ENCODE measurements at regions not wholly inside any gene's neighbourhood (a gene's known extent, or its start where the extent isn't known, plus 50 kb on each side); places are given as distances from the start of the nearest gene placed in this dataset.

- no peak for DNase-seq (ENCODE audit: extremely low spot score in 2 of 2)
- no peaks in the 10 kb centered on the region for H3K27me3 ChIP-seq
- H3K4me3 ChIP-seq, result no peak overlapping the region
- intact Hi-C loops (cut with DNase I), result no loop called here
- no peaks in the 10 kb centered on the region for H3K36me3 ChIP-seq
- no peaks in the 10 kb centered on the region for H3K4me1 ChIP-seq
- no peaks in the 10 kb centered on the region for H3K9me3 ChIP-seq
- TF ChIP-seq CTCF (IDR thresholded peaks at IDR 0.05) (no peak), POLR2AphosphoS5 (IDR thresholded peaks at IDR 0.05; ENCODE audit: insufficient read depth in 1 of 2, low read depth in 1 of 2) (no peak), POLR2A (IDR thresholded peaks at IDR 0.05) (no peak)
- H3K27ac ChIP-seq, result no peak overlapping the region
Measured at GRCh38 chr2:10977003-10977402, 65.3 kb downstream of the KCNF1 start.

GRCh38 chr2:10977621-10978020 is 65.9 kb downstream of the KCNF1 start:
- Histone ChIP-seq H3K9me3 (no peaks in the 10 kb centered on the region), H3K36me3 (no peaks in the 10 kb centered on the region), H3K27ac (no peak overlapping the region), H3K27me3 (no peaks in the 10 kb centered on the region), H3K4me1 (no peaks in the 10 kb centered on the region), H3K4me3 (no peak overlapping the region)
- intact Hi-C loops (cut with DNase I), result no loop called here
- TF ChIP-seq POLR2A (IDR thresholded peaks at IDR 0.05) (no peak), POLR2AphosphoS5 (IDR thresholded peaks at IDR 0.05; ENCODE audit: insufficient read depth in 1 of 2, low read depth in 1 of 2) (no peak), CTCF (IDR thresholded peaks at IDR 0.05) (no peak)
- DNase-seq (ENCODE audit: extremely low spot score in 2 of 2), result no peak

DNA sequence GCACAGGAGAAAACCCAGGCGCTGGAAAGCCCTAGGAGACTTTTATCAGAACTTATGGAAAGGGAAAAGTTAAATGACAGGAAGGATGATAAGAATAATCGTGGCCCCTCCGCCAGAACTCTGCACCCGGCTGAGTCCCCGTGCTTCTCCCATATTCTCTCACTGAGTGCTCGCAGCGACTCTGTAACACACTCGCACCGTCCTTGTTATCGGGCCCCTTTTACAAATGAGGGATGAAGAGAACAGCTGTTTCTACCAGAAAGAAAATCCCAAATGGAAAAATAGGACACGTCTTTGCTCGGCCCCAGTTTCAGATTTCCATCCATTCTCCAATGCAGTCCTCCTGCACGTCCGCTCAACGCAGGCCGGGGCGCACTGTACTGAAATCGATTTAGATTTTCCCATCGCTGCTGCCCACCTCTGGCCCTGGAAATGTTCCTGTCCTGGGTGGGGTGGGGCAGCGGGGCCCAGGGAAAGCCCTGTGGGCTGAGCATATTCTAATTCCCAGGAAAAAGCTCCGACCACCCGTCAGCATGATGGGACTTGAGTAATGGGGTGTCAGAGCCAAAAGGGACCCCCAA is 66.4 kb downstream of the KCNF1 start:
- no peak for DNase-seq (ENCODE audit: extremely low spot score in 2 of 2)
- no peaks in the 10 kb centered on the region for H3K36me3 ChIP-seq
- intact Hi-C loops (cut with DNase I), result no loop called here
- H3K27ac ChIP-seq, result no peak overlapping the region
- peaks cover under 1% of the 10 kb centered on the region for H3K4me1 ChIP-seq
- H3K4me3 ChIP-seq, result no peak overlapping the region
- H3K27me3 ChIP-seq, result no peaks in the 10 kb centered on the region
- no peaks in the 10 kb centered on the region for H3K9me3 ChIP-seq
- no peak for TF ChIP-seq POLR2AphosphoS5 (IDR thresholded peaks at IDR 0.05; ENCODE audit: insufficient read depth in 1 of 2, low read depth in 1 of 2)
- TF ChIP-seq POLR2A (IDR thresholded peaks at IDR 0.05), result no peak
- no peak for TF ChIP-seq CTCF (IDR thresholded peaks at IDR 0.05)

- no peaks in the 10 kb centered on the region for H3K27me3 ChIP-seq
- peaks cover 8% of the 10 kb centered on the region for H3K4me1 ChIP-seq
- no peak overlapping the region for H3K4me3 ChIP-seq
- H3K27ac ChIP-seq, result no peak overlapping the region
- no peaks in the 10 kb centered on the region for H3K9me3 ChIP-seq
- intact Hi-C loops (cut with DNase I), result no loop called here
- no peaks in the 10 kb centered on the region for H3K36me3 ChIP-seq
- TF ChIP-seq POLR2A (IDR thresholded peaks at IDR 0.05), result no peak
- no peak for TF ChIP-seq CTCF (IDR thresholded peaks at IDR 0.05)
- TF ChIP-seq POLR2AphosphoS5 (IDR thresholded peaks at IDR 0.05; ENCODE audit: insufficient read depth in 1 of 2, low read depth in 1 of 2), result no peak
- DNase-seq (ENCODE audit: extremely low spot score in 2 of 2), result no peak
Measured at GRCh38 chr2:10980071-10980470, 68.3 kb downstream of the KCNF1 start.

DNA sequence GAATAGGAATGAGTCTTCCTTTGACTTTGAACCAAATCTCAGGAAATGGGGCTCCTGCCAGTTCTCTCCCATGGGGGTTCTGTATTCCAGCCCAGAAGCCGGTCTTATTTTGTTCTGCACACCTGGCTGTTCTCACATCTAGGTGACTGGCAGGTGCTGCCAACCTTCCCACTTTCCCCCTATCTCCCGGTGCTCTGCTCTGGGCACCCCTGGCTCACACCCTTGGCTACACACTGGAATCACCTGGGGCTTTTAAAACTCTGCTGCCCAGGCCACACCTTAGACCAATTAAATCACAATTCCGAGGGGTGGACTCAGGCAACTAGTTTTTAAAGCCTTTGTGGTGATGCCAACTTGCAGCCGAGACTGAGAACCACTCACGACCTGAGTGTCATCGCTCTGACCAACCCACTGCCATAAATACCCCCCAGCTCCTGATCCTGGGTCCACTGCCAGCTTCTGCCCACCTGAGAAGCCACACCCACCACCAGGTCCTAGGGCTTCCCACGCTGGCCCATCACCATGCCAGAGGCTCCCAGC is 69.2 kb downstream of the KCNF1 start:
- Histone ChIP-seq H3K27ac (no peak overlapping the region), H3K36me3 (no peaks in the 10 kb centered on the region), H3K4me3 (no peak overlapping the region), H3K4me1 (peaks cover 8% of the 10 kb centered on the region), H3K27me3 (no peaks in the 10 kb centered on the region), H3K9me3 (no peaks in the 10 kb centered on the region)
- intact Hi-C loops (cut with DNase I), result no loop called here
- TF ChIP-seq CTCF (IDR thresholded peaks at IDR 0.05) (no peak), POLR2A (IDR thresholded peaks at IDR 0.05) (no peak), POLR2AphosphoS5 (IDR thresholded peaks at IDR 0.05; ENCODE audit: insufficient read depth in 1 of 2, low read depth in 1 of 2) (no peak)
- DNase-seq (ENCODE audit: extremely low spot score in 2 of 2), result no peak
